GM12892 (cell line): ENCODE measurements at regions not wholly inside any gene's neighbourhood (a gene's known extent, or its start where the extent isn't known, plus 50 kb on each side); places are given as distances from the start of the nearest gene placed in this dataset.
"Not testable (repeated sequence)": the region's sequence is repeated elsewhere in the genome, so short reads cannot be mapped to it uniquely, and the experiment has no call there.

Experiments used
- DNase-seq: peaks from one replicate; pipeline ENCODE4 v3.0.0; 2011; ENCODE audit not compliant: insufficient read length
- FAIRE-seq: peaks from 2 replicates; lab custom pipeline; 2011; peaks lifted over from hg19 to GRCh38; lab: Jason Lieb, UNC
- POLR2A ChIP-seq: IDR thresholded peaks from 2 replicates; pipeline ENCODE4 v1.6.1; 2011; ENCODE audit warnings: low read depth, low read length, control low read depth
- POLR2AphosphoS5 ChIP-seq: IDR thresholded peaks from 2 replicates; pipeline ENCODE4 v1.6.1; 2011; ENCODE audit warnings: low read depth, low read length, control low read depth
- TAF1 ChIP-seq: IDR thresholded peaks from 2 replicates; pipeline ENCODE4 v1.6.1; 2011; ENCODE audit warnings: low read depth, mild to moderate bottlenecking, control low read depth, low read length, borderline replicate concordance

- FAIRE-seq, DNase-seq: not testable (repeated sequence)
Observed at GRCh38 chr2:94576486-94576885, 294.7 kb upstream of the TEKT4 start.

DNA sequence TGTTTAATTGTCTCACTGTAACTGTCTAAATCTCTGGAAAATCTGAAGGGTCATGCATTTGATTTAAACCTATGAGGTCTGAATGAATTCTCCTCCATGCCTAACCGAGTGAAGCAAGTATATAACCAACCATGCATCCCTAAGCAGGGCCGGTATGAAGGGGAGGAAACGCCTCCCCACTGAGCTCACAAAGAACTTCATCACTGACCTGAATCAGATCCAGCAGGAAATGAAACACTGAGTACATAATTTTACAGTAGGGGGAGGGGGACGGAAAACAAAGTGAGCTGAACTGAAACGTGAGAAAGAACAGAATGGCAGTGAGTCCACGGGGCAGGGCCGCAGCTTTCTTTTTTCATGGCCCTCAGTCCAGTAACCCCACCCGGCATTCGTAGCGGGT, 294.1 kb upstream of the TEKT4 start:
- not testable (repeated sequence) for DNase-seq, FAIRE-seq

DNA sequence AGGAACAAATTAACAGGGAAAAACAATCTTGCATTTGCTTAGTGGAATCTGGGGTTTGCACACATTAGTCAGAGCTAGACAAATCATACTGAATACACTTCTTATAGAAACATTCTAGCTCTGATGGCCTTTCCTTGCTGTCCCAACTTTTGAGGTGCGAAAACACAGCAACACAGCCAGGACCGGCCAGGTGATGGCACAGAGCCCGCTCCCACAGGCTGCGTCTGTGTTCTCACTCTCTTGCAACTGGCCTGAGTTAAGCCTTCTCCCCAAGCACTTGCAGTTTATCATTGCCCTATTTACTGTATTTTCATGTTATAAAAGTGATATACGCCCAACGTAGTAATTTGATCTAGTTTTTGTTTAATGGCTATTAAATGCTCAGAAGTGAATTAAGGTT, 292.0 kb upstream of the TEKT4 start:
- FAIRE-seq, DNase-seq: not testable (repeated sequence)

GRCh38 chr2:94583081-94583723, 288.0 kb upstream of the TEKT4 start:
- not testable (repeated sequence) for FAIRE-seq, DNase-seq

DNA sequence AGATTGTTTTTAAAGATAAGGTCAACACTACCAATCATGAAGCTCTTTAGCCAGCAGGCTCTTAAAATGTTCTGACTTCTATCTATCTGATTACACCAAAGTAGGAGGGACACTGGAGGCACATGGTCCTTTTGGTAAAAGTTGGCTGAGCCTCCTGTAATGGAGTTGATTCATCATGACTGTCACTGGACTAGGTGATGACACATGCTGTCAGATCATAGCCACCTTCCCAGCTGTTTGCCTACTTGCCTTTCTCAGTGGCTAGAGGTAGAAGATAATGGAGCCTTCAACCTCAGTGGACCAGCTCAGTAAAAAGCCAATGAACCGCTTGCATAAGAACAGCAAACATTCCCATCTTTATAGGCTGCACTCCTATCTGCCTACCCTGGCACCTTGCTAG, 286.7 kb upstream of the TEKT4 start:
- FAIRE-seq = not testable (repeated sequence)

GRCh38 chr2:94586032-94586982, 284.9 kb upstream of the TEKT4 start:
- DNase-seq = peak; percentile 30
- not testable (repeated sequence) for FAIRE-seq

More for the DNA sequence above, 286.7 kb upstream of the TEKT4 start:
- DNase-seq = not testable (repeated sequence)

DNA sequence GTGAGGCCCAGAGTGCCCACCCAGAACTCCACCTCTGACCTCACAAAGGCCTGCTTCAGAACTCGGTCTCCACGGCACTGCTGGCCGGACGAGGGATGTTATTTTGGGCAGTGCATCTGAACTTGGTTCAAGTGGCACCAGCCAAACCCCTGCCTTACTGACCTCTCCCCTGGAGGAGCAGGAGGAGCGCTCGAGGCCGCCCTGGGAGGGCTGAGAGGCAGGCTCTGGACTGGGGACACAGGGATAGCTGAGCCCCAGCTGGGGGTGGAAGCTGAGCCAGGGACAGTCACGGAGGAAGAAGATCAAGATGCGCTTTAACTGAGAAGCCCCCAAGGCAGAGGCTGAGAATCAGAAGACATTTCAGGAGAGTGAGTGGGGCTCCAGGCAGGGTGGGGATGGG, 284.2 kb upstream of the TEKT4 start:
- not testable (repeated sequence) for FAIRE-seq, DNase-seq

- not testable (repeated sequence) for DNase-seq, FAIRE-seq
Observed at GRCh38 chr2:94594019-94594836, 277.0 kb upstream of the TEKT4 start.

DNA sequence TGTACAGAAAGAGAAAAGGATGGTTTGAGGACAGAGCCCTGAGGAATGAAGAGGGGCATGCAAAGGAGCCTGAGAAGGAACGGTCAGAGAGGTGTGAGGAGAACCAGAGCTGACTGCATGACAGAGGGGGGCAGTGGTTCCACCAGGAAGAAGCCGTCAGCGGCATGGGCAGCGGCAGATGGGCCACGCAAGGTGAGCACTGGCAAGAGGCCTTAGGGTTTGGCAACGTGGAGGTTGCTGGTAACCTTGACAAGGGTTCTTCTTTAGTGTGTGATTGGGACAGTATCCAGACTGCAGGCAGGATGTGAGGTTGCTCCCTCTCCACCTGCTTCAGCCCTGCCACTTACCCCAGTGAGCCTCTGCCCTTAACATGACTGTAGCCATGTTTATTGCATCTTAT, 275.3 kb upstream of the TEKT4 start:
- not testable (repeated sequence) for DNase-seq, FAIRE-seq

DNA sequence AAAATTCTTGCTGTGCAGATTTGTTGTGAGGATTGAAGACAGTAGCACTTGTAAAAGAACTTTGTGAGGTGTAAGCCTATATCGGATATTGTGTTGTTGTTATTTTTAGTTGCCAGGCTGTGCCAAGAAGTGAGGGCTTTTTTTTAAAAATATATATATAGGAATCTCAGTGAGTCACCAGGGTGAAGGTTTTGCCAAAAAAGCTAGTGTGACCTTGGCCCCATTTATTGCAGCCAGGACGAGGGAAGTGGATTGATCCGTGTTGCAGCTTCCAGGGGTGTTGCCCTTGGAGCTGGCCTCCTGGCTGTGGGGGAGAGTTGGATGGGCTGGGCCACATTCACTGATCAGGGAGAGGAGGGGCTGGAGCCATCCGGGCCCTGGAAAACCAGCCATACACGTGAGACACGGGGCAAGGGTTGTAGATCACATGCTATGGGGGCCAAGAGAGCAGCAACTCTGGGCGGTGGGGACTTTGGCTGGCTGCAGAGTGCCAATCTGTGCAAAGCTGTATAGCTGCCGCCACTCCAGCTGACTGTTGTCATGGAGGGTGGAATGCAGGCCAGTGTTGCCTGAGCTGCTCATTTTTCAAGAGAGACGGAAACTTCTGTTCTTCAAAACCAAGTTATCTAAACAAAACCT, 273.0 kb upstream of the TEKT4 start:
- not testable (repeated sequence) for FAIRE-seq, DNase-seq

- not testable (repeated sequence) for DNase-seq, FAIRE-seq
Observed at GRCh38 chr2:94600929-94601328, 270.3 kb upstream of the TEKT4 start.

GRCh38 chr2:94602466-94602865, 268.8 kb upstream of the TEKT4 start:
- DNase-seq = no peak
- TF ChIP-seq POLR2A (no peak), POLR2AphosphoS5 (no peak), TAF1 (no peak)

DNA sequence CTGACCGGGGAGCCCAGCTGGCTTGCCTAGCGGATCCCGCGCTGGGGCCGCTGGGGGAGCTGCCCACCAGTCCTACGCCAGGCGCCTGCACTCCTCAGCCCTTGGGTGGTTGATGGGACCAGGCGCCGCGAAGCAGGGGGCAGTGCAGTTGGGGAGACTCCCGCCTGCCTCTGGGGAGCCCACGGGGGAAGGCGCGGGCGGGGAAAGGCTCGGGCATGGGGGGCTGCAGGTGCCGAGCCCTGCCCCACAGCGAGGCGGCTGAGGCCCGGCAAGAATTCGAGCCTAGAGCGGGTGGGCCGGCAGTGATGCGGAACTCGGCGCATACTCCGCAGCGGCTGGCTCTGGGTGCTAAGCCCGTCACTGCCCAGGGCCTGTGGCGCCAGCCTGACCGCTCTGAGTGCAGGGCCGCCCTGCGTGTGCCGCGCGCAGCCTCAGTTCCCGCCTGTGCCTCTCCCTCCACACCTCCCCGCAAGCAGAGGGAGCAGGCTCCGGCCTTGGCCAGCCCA, 249.1 kb upstream of the TEKT4 start:
- TF ChIP-seq TAF1 = no peak
- TF ChIP-seq POLR2A = no peak
- DNase-seq = no peak
- FAIRE-seq = no peak

More at GRCh38 chr2:94602466-94602865, 268.8 kb upstream of the TEKT4 start:
- FAIRE-seq = no peak

GRCh38 chr2:94628953-94629352, 242.3 kb upstream of the TEKT4 start:
- DNase-seq, FAIRE-seq: not testable (repeated sequence)

DNA sequence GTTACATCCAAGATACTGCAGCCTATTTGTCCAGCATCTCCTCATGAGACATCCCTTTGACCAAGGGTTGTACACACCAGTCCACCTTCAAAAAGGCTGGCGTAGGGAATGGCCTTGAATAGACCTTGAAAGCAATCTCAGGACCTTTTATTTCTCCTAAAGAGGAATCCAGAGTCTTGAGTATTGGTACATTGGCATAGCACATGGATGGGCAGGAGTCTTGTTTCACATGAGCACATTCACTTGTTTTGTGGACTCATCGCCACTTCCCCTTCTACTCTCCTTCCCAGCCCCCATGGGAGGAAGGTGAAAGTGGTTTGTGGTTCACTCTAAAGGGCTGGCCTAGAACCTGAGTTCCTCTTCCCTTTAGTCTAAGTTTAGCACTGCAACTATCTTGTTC, 229.8 kb upstream of the TEKT4 start:
- FAIRE-seq, DNase-seq: not testable (repeated sequence)

DNA sequence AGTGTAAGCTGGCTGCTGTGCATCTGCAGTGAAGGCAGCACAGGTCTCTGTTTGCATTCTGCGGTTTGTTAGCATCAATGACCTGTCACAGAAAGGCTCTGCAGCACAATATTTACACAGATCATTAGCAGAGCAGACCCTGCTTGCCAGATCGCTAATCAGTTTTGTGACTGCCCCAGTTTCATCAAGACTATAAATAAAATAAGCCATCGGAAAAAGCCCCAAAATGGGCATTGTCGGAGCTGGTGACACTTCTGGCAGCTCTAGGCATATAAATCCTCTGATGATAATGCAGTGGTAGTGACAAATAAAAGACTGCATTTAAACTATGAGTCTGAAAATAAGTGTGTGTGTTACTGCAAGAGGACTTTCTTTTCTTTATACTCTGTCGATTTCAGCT, 219.1 kb upstream of the TEKT4 start:
- DNase-seq = not testable (repeated sequence)

DNA sequence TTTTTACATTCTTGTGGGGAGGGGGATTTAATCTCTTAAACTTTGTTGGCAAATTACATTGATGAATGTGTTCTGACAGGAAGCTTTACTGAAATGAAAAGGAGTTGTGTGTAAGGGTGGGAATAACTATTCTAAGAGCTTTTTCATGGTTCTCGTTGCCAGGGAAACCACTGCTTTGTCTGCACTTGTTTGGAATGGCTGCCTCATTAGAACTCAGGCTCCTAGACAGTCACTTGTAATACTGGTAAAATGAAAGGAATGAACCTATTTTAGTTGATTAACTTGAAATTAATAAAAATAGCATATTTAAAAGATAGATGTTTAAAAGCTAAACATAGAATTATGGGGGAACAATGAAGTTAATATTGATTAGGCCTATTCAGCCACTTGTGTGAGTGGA, 201.4 kb upstream of the TEKT4 start:
- DNase-seq, FAIRE-seq: not testable (repeated sequence)

More for the DNA sequence above, 219.1 kb upstream of the TEKT4 start:
- FAIRE-seq = not testable (repeated sequence)

GRCh38 chr2:94694236-94694635, 177.0 kb upstream of the TEKT4 start:
- FAIRE-seq, DNase-seq: not testable (repeated sequence)
